ENCODE measurements at regions not wholly inside any gene's neighbourhood (a gene's known extent, or its start where the extent isn't known, plus 50 kb on each side); places are given as distances from the start of the nearest gene placed in this dataset.
"Not testable (repeated sequence)": the region's sequence is repeated elsewhere in the genome, so short reads cannot be mapped to it uniquely, and the experiment has no call there.

GRCh38 chr9:115810166-115810565, 343.4 kb upstream of the PAPPA start:
- H3K9me3 ChIP-seq (ENCODE audit: control insufficient read depth, low read depth, low read length): no peaks in the 10 kb centered on the region
- 83% methylated on average over 1 of the region's 2 CpGs for WGBS (ENCODE audit: insufficient coverage, low lambda C conversion rate)
- no peak overlapping the region for H3K4me3 ChIP-seq (ENCODE audit: low read length)
- no peaks in the 10 kb centered on the region for H3K36me3 ChIP-seq (ENCODE audit: control insufficient read depth, insufficient read depth, low read length)
- no peak overlapping the region for H3K27ac ChIP-seq (ENCODE audit: low read length)
- H3K27me3 ChIP-seq (ENCODE audit: control insufficient read depth, insufficient read depth, low read length): no peaks in the 10 kb centered on the region
- no peak for DNase-seq
- no peaks in the 10 kb centered on the region for H3K4me1 ChIP-seq (ENCODE audit: control insufficient read depth, insufficient read depth, low read length)

DNA sequence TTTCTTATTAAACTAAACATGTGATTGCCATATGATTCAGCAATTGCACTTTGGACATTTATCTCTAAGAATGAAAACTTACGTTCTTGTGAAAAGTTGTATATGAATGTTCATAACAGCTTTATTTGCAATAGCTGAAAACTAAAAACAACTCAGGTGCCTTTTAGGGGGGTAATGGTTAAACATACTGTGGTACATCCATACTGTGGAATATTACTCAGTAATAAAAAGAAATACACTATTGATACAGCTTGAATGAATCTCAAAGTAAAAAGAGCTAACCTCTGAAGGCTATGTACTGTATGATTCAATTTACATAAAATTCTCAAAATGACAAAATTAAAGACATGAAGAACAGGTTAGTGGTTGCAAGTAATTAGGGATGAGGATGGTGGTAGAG, 339.5 kb upstream of the PAPPA start:
- WGBS (ENCODE audit: insufficient coverage, low lambda C conversion rate): 100% methylated on average over 1 of the region's 1 CpG
- no peak overlapping the region for H3K4me3 ChIP-seq (ENCODE audit: low read length)
- no peaks in the 10 kb centered on the region for H3K27me3 ChIP-seq (ENCODE audit: control insufficient read depth, insufficient read depth, low read length)
- DNase-seq: no peak
- H3K27ac ChIP-seq (ENCODE audit: low read length): no peak overlapping the region
- H3K36me3 ChIP-seq (ENCODE audit: control insufficient read depth, insufficient read depth, low read length): no peaks in the 10 kb centered on the region
- no peaks in the 10 kb centered on the region for H3K9me3 ChIP-seq (ENCODE audit: control insufficient read depth, low read depth, low read length)
- H3K4me1 ChIP-seq (ENCODE audit: control insufficient read depth, insufficient read depth, low read length): no peaks in the 10 kb centered on the region

GRCh38 chr9:115815786-115816185, 337.8 kb upstream of the PAPPA start:
- no peaks in the 10 kb centered on the region for H3K4me1 ChIP-seq (ENCODE audit: control insufficient read depth, insufficient read depth, low read length)
- H3K27ac ChIP-seq (ENCODE audit: low read length): no peak overlapping the region
- H3K36me3 ChIP-seq (ENCODE audit: control insufficient read depth, insufficient read depth, low read length): no peaks in the 10 kb centered on the region
- H3K9me3 ChIP-seq (ENCODE audit: control insufficient read depth, low read depth, low read length): no peaks in the 10 kb centered on the region
- H3K27me3 ChIP-seq (ENCODE audit: control insufficient read depth, insufficient read depth, low read length): no peaks in the 10 kb centered on the region
- no peak overlapping the region for H3K4me3 ChIP-seq (ENCODE audit: low read length)
- no peak for DNase-seq

- no CpG with 5 or more reads among the region's 2 CpGs for WGBS (ENCODE audit: insufficient coverage, low lambda C conversion rate)
- not testable (repeated sequence) for DNase-seq; H3K27me3 ChIP-seq (ENCODE audit: control insufficient read depth, insufficient read depth, low read length); H3K36me3 ChIP-seq (ENCODE audit: control insufficient read depth, insufficient read depth, low read length); H3K4me1 ChIP-seq (ENCODE audit: control insufficient read depth, insufficient read depth, low read length); H3K4me3 ChIP-seq (ENCODE audit: low read length); H3K27ac ChIP-seq (ENCODE audit: low read length); H3K9me3 ChIP-seq (ENCODE audit: control insufficient read depth, low read depth, low read length)
Observed at GRCh38 chr9:115818651-115819050, 334.9 kb upstream of the PAPPA start.

- H3K9me3 ChIP-seq (ENCODE audit: control insufficient read depth, low read depth, low read length): no peaks in the 10 kb centered on the region
- WGBS (ENCODE audit: insufficient coverage, low lambda C conversion rate): 80% methylated on average over 1 of the region's 1 CpG
Observed at GRCh38 chr9:115832031-115832430, 321.6 kb upstream of the PAPPA start.

DNA sequence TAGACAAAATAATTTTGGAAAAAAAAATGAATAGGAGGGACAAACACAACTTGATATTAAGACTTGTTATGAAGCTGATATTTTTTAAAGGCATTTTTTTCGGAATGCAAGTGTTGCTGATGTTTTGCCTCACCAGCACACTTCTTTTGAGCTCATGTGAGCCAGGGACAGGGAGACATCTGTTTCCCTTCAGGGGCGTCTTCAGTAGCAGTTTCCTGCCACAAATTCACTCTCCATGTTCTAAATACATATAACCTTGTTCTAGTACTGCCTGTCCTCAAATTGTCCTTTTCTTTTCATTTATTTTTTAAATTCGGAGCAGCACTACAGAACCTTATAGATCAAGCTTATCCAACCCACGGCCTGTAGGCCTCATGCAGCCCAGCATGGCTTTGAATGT, 316.0 kb upstream of the PAPPA start:
- Histone ChIP-seq H3K9me3 (ENCODE audit: control insufficient read depth, low read depth, low read length) (no peaks in the 10 kb centered on the region), H3K27ac (ENCODE audit: low read length) (no peak overlapping the region), H3K4me3 (ENCODE audit: low read length) (no peak overlapping the region), H3K27me3 (ENCODE audit: control insufficient read depth, insufficient read depth, low read length) (no peaks in the 10 kb centered on the region), H3K36me3 (ENCODE audit: control insufficient read depth, insufficient read depth, low read length) (no peaks in the 10 kb centered on the region), H3K4me1 (ENCODE audit: control insufficient read depth, insufficient read depth, low read length) (no peaks in the 10 kb centered on the region)
- WGBS (ENCODE audit: insufficient coverage, low lambda C conversion rate): 100% methylated on average over 1 of the region's 4 CpGs
- peak in 1 of 2 donors; percentile 7 for DNase-seq

More at GRCh38 chr9:115832031-115832430, 321.6 kb upstream of the PAPPA start:
- no peaks in the 10 kb centered on the region for H3K4me1 ChIP-seq (ENCODE audit: control insufficient read depth, insufficient read depth, low read length)
- no peak for DNase-seq
- no peaks in the 10 kb centered on the region for H3K36me3 ChIP-seq (ENCODE audit: control insufficient read depth, insufficient read depth, low read length)
- no peak overlapping the region for H3K27ac ChIP-seq (ENCODE audit: low read length)
- H3K4me3 ChIP-seq (ENCODE audit: low read length): no peak overlapping the region
- H3K27me3 ChIP-seq (ENCODE audit: control insufficient read depth, insufficient read depth, low read length): no peaks in the 10 kb centered on the region

- 100% methylated on average over 1 of the region's 3 CpGs for WGBS (ENCODE audit: insufficient coverage, low lambda C conversion rate)
- Histone ChIP-seq H3K4me1 (ENCODE audit: control insufficient read depth, insufficient read depth, low read length) (no peaks in the 10 kb centered on the region), H3K27me3 (ENCODE audit: control insufficient read depth, insufficient read depth, low read length) (no peaks in the 10 kb centered on the region), H3K4me3 (ENCODE audit: low read length) (no peak overlapping the region), H3K27ac (ENCODE audit: low read length) (no peak overlapping the region), H3K9me3 (ENCODE audit: control insufficient read depth, low read depth, low read length) (no peaks in the 10 kb centered on the region), H3K36me3 (ENCODE audit: control insufficient read depth, insufficient read depth, low read length) (no peaks in the 10 kb centered on the region)
- no peak for DNase-seq
Observed at GRCh38 chr9:115838417-115838816, 315.2 kb upstream of the PAPPA start.

DNA sequence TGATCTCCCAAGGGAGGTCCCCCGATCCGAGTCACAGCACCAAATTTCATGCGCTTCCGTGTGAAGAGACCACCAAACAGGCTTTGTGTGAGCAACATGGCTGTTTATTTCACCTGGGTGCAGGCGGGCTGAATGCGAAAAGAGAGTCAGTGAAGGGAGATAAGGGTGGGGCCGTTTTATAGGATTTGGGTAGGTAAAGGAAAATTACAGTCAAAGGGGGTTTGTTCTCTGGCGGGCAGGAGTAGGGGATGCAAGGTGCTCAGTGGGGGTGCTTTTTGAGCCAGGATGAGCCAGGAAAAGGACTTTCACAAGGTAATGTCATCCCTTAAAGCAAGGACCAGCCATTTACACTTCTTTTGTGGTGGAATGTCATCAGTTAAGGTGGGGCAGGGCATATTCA, 309.2 kb upstream of the PAPPA start:
- no CpG with 5 or more reads among the region's 8 CpGs for WGBS (ENCODE audit: insufficient coverage, low lambda C conversion rate)
- H3K4me3 ChIP-seq (ENCODE audit: low read length); DNase-seq; H3K36me3 ChIP-seq (ENCODE audit: control insufficient read depth, insufficient read depth, low read length); H3K27me3 ChIP-seq (ENCODE audit: control insufficient read depth, insufficient read depth, low read length); H3K4me1 ChIP-seq (ENCODE audit: control insufficient read depth, insufficient read depth, low read length); H3K9me3 ChIP-seq (ENCODE audit: control insufficient read depth, low read depth, low read length); H3K27ac ChIP-seq (ENCODE audit: low read length): not testable (repeated sequence)

- Histone ChIP-seq H3K4me1 (ENCODE audit: control insufficient read depth, insufficient read depth, low read length) (no peaks in the 10 kb centered on the region), H3K36me3 (ENCODE audit: control insufficient read depth, insufficient read depth, low read length) (no peaks in the 10 kb centered on the region), H3K4me3 (ENCODE audit: low read length) (no peak overlapping the region), H3K9me3 (ENCODE audit: control insufficient read depth, low read depth, low read length) (no peaks in the 10 kb centered on the region), H3K27me3 (ENCODE audit: control insufficient read depth, insufficient read depth, low read length) (no peaks in the 10 kb centered on the region), H3K27ac (ENCODE audit: low read length) (no peak overlapping the region)
- 100% methylated on average over 1 of the region's 3 CpGs for WGBS (ENCODE audit: insufficient coverage, low lambda C conversion rate)
- peak in 1 of 2 donors; percentile 3 for DNase-seq
Observed at GRCh38 chr9:115845648-115846312, 307.8 kb upstream of the PAPPA start.

DNA sequence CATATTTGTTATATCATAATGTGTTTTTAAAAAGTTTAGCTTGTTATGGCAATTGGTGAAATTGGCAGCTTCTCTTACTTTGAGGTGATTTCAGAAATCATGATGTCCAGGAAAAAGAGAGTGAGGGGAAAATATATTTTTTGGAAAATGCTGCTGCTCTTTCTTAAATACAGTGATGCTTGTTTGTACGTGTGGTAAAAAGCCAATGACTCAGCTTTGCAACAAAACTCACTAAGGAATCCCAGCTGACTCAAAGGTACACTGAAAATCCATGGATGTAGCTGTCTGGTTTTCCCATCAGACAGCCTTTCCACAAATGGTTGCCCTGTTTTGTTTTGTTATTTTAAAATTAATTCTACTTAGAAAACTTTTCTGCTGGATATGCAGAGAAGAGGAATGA, 306.4 kb upstream of the PAPPA start:
- H3K4me1 ChIP-seq (ENCODE audit: control insufficient read depth, insufficient read depth, low read length): no peaks in the 10 kb centered on the region
- no peaks in the 10 kb centered on the region for H3K27me3 ChIP-seq (ENCODE audit: control insufficient read depth, insufficient read depth, low read length)
- H3K9me3 ChIP-seq (ENCODE audit: control insufficient read depth, low read depth, low read length): no peaks in the 10 kb centered on the region
- no CpG with 5 or more reads among the region's 1 CpG for WGBS (ENCODE audit: insufficient coverage, low lambda C conversion rate)
- no peak for DNase-seq
- H3K27ac ChIP-seq (ENCODE audit: low read length): no peak overlapping the region
- no peaks in the 10 kb centered on the region for H3K36me3 ChIP-seq (ENCODE audit: control insufficient read depth, insufficient read depth, low read length)
- no peak overlapping the region for H3K4me3 ChIP-seq (ENCODE audit: low read length)

DNA sequence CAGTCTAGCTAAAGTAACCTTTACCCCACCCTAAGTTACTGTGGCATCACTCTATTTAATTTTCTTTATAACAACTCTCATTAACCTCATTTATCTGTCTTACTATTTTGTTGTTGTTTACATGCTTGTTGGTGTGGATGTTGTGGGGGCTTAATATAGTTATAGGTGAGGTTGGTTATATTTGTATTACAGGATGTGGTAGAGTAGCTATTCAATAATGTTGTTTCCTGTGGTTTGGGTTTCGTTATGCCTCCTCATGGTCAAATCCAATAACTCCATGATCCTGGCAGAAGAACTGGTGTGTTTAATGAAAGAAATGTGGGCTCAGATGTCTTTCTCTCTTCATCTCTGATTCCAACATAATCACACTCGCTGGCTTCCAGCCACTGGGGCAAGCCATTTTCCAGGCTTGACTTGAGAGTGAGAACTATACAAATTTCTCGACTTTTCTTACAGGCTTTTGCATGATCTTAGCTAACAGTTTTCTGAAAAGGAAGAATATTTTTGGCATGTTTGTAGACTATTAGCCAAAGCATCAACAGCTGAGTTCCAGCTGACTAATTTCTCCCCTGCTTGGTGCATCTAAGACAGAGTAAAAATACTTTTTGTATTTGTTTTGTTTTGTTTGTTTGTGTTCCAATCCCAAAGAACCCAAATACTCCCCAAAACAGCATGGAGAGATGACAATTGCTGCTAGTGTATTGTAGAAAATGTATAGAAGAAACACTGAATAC, 303.7 kb upstream of the PAPPA start:
- WGBS (ENCODE audit: insufficient coverage, low lambda C conversion rate): 83% methylated on average over 1 of the region's 3 CpGs
- DNase-seq: no peak
- H3K9me3 ChIP-seq (ENCODE audit: control insufficient read depth, low read depth, low read length): no peaks in the 10 kb centered on the region
- no peaks in the 10 kb centered on the region for H3K27me3 ChIP-seq (ENCODE audit: control insufficient read depth, insufficient read depth, low read length)
- no peaks in the 10 kb centered on the region for H3K4me1 ChIP-seq (ENCODE audit: control insufficient read depth, insufficient read depth, low read length)
- H3K36me3 ChIP-seq (ENCODE audit: control insufficient read depth, insufficient read depth, low read length): no peaks in the 10 kb centered on the region
- no peak overlapping the region for H3K27ac ChIP-seq (ENCODE audit: low read length)
- no peak overlapping the region for H3K4me3 ChIP-seq (ENCODE audit: low read length)

Data from large intestine (tissue), 3 donors.